ENCODE measurements at regions not wholly inside any gene's neighbourhood (a gene's known extent, or its start where the extent isn't known, plus 50 kb on each side); places are given as distances from the start of the nearest gene placed in this dataset.

GRCh38 chr5:73384861-73385260 lies 63.7 kb downstream of the FOXD1 start:
- no peak for DNase-seq (ENCODE audit: low read depth, low spot score)
- Mint-ChIP-seq H3K27me3 (ENCODE audit: low read depth) (peaks cover under 1% of the 10 kb centered on the region), H3K4me3 (no peak overlapping the region), H3K4me1 (no peaks in the 10 kb centered on the region), H3K27ac (ENCODE audit: unreplicated experiment) (no peak overlapping the region), H3K36me3 (ENCODE audit: low read depth) (peaks cover 8% of the 10 kb centered on the region), H3K9me3 (peaks cover 10% of the 10 kb centered on the region)
- TF ChIP-seq, protein P1, sequence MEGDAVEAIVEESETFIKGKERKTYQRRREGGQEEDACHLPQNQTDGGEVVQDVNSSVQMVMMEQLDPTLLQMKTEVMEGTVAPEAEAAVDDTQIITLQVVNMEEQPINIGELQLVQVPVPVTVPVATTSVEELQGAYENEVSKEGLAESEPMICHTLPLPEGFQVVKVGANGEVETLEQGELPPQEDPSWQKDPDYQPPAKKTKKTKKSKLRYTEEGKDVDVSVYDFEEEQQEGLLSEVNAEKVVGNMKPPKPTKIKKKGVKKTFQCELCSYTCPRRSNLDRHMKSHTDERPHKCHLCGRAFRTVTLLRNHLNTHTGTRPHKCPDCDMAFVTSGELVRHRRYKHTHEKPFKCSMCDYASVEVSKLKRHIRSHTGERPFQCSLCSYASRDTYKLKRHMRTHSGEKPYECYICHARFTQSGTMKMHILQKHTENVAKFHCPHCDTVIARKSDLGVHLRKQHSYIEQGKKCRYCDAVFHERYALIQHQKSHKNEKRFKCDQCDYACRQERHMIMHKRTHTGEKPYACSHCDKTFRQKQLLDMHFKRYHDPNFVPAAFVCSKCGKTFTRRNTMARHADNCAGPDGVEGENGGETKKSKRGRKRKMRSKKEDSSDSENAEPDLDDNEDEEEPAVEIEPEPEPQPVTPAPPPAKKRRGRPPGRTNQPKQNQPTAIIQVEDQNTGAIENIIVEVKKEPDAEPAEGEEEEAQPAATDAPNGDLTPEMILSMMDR (conservative IDR thresholded peaks at IDR 0.05): no peak

GRCh38 chr5:73382401-73382740 lies 66.2 kb downstream of the FOXD1 start:
- H3K4me3 Mint-ChIP-seq: no peak overlapping the region
- TF ChIP-seq, protein P1 (conservative IDR thresholded peaks at IDR 0.05): no peak
- H3K27me3 Mint-ChIP-seq (ENCODE audit: low read depth): peaks cover 3% of the 10 kb centered on the region
- DNase-seq (ENCODE audit: low read depth, low spot score): no peak
- peaks cover 10% of the 10 kb centered on the region for H3K9me3 Mint-ChIP-seq
- H3K27ac Mint-ChIP-seq (ENCODE audit: unreplicated experiment): no peak overlapping the region
- H3K4me1 Mint-ChIP-seq: no peaks in the 10 kb centered on the region
- peaks cover 8% of the 10 kb centered on the region for H3K36me3 Mint-ChIP-seq (ENCODE audit: low read depth)

GRCh38 chr5:73381590-73382400 lies 66.8 kb downstream of the FOXD1 start:
- TF ChIP-seq, protein P1 (conservative IDR thresholded peaks at IDR 0.05): no peak
- Mint-ChIP-seq H3K27me3 (ENCODE audit: low read depth) (peaks cover 3% of the 10 kb centered on the region), H3K4me3 (no peak overlapping the region), H3K4me1 (no peaks in the 10 kb centered on the region), H3K36me3 (ENCODE audit: low read depth) (peaks cover 8% of the 10 kb centered on the region), H3K27ac (ENCODE audit: unreplicated experiment) (no peak overlapping the region), H3K9me3 (peaks cover 10% of the 10 kb centered on the region)
- DNase-seq (ENCODE audit: low read depth, low spot score): no peak

DNA sequence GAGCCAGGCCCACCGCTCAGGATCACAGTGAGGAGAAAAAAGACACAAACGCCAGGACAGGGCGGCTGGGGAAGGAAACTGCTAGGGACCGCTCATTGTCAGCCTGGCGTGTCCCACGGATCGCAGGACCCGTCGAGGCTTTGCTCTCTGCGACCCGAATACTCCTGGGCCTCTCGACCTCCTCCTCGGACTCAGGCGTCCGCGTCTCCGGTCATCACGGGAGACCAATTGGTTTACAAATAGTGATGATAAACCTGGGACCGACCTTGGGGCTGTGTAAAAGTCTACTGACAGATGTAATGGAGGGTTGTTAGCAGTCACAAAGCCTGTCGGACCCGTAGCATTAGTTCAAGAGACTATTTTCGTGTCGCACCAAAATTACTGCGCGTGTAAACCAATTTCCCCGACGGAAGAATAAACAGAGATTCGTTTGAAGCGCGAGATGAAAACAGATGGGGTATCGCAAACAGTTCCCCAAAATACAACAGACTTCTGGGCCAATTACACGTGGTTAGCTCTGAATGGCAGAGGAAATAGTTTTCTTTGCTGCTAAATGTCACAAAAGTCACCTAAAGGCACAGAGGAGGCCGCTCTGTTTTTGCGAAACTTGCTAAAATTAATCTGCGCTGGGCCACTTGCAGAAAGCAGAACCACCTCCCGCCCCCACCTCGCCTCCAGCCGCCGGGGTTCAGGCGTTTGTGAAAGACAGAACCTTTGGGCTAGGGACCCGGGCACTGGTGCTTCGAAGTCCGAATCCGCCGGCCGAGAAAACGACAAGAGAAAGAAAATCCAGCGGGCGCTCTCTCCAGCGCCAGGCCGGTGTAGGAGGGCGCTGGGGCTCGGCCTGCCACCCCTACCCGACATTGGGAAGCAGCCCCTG lies 67.6 kb downstream of the FOXD1 start:
- TF ChIP-seq, protein P1 (conservative IDR thresholded peaks at IDR 0.05): no peak
- DNase-seq (ENCODE audit: low read depth, low spot score): no peak
- H3K27me3 Mint-ChIP-seq (ENCODE audit: low read depth): peaks cover 3% of the 10 kb centered on the region
- H3K36me3 Mint-ChIP-seq (ENCODE audit: low read depth): peaks cover 8% of the 10 kb centered on the region
- H3K27ac Mint-ChIP-seq (ENCODE audit: unreplicated experiment): no peak overlapping the region
- H3K4me1 Mint-ChIP-seq: no peaks in the 10 kb centered on the region
- H3K9me3 Mint-ChIP-seq: peaks cover 10% of the 10 kb centered on the region
- no peak overlapping the region for H3K4me3 Mint-ChIP-seq

DNA sequence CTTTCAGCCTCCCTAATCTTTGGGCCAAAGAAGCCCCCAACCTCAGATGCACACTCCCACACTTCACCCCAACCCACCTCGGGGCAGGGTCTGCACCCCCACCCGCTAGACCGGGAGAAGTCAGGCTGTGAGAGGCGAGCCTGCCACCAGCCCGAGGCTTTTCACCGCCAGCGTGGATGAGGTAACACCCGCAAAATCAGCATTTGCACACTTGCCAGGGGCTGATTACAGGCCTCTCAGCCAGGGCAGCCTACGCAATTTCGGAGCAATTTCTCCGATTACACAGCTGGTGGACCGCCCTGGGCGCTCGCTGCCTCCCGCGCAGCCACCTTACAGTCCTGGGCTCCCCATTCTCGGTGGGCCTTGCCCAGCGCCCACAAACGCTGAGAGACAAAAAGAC lies 68.5 kb downstream of the FOXD1 start:
- Mint-ChIP-seq H3K27ac (ENCODE audit: unreplicated experiment) (no peak overlapping the region), H3K27me3 (ENCODE audit: low read depth) (peaks cover 3% of the 10 kb centered on the region), H3K4me3 (no peak overlapping the region), H3K9me3 (peaks cover 7% of the 10 kb centered on the region), H3K4me1 (no peaks in the 10 kb centered on the region), H3K36me3 (ENCODE audit: low read depth) (peaks cover 8% of the 10 kb centered on the region)
- no peak for DNase-seq (ENCODE audit: low read depth, low spot score)
- TF ChIP-seq, protein P1 (conservative IDR thresholded peaks at IDR 0.05): no peak

Measured in neural crest cell (in vitro differentiated cells).